Upper lobe of left lung (tissue), 4 donors: ENCODE measurements at regions not wholly inside any gene's neighbourhood (a gene's known extent, or its start where the extent isn't known, plus 50 kb on each side); places are given as distances from the start of the nearest gene placed in this dataset.

Experiments
- POLR2AphosphoS5 ChIP-seq, 2 donors: sonication (generic); formaldehyde crosslinking; IDR thresholded peaks; one replicate each; pipeline ENCODE4 v1.5.1; 2017; ENCODE audit warnings: antibody characterized with exemption in 2 of 2
- TF ChIP-seq, protein P1 (sequence below), 6 experiments: fragments of 450-650 bp in 4 of 6; fragments of 200-600 bp in 2 of 6; sonication (generic) in 2 of 6; IDR thresholded peaks; one replicate each; pipeline ENCODE4 v1.5.1; 2016 to 2019; ENCODE audit warnings: antibody characterized with exemption in 6 of 6

DNA sequence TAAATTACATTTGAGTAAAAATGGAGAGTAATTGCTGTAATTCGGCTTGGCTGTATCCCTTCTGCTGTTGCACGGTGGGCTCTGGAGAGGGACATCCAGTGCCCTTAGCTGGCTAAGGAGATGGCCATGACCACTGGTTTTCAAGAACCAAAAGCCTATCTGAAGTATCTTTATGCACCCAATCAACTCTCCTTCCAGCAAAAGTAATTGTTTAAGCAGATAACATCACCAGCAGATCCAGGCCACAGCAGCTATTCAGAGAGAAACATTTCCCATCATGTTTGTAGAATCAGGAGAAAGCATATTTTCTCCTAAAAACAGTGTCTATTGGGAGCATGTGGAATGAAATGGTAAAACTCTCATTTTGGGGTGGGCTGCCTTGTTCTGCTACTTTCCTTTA is 514.5 kb upstream of the RGMA start:
- no peak for TF ChIP-seq POLR2AphosphoS5 (IDR thresholded peaks at IDR 0.05)
- TF ChIP-seq, protein P1, sequence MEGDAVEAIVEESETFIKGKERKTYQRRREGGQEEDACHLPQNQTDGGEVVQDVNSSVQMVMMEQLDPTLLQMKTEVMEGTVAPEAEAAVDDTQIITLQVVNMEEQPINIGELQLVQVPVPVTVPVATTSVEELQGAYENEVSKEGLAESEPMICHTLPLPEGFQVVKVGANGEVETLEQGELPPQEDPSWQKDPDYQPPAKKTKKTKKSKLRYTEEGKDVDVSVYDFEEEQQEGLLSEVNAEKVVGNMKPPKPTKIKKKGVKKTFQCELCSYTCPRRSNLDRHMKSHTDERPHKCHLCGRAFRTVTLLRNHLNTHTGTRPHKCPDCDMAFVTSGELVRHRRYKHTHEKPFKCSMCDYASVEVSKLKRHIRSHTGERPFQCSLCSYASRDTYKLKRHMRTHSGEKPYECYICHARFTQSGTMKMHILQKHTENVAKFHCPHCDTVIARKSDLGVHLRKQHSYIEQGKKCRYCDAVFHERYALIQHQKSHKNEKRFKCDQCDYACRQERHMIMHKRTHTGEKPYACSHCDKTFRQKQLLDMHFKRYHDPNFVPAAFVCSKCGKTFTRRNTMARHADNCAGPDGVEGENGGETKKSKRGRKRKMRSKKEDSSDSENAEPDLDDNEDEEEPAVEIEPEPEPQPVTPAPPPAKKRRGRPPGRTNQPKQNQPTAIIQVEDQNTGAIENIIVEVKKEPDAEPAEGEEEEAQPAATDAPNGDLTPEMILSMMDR (IDR thresholded peaks at IDR 0.05), result no peak
